K562 (cell line): ENCODE measurements at regions not wholly inside any gene's neighbourhood (a gene's known extent, or its start where the extent isn't known, plus 50 kb on each side); places are given as distances from the start of the nearest gene placed in this dataset.

Experiments used
- ATAC-seq: fragments of 200-7000 bp; cut with Tn5 transposase; 3 replicates; pipeline ENCODE4 v1.9.1; 2020; ENCODE audit warnings: moderate library complexity
- BruUV-seq: library from RNA; stranded (reverse); fragments of 400-500 nt; replicated peaks from 2 replicates; lab custom pipeline; 2021; lab: Mats Ljungman, UMichigan
- CTCF ChIA-PET: fragments of 300-600 bp; formaldehyde crosslinking; extraction: SDS; loops from one replicate; lab custom pipeline; 2021; ENCODE audit warnings: low intra/inter-chr PET ratio; lab: Yijun Ruan, JAX
- POLR2A ChIA-PET: fragments of 300-600, 350-650 bp; sonication (Branson Sonifier 250); formaldehyde crosslinking; extraction: SDS; loops from one replicate; lab custom pipeline; 2021; ENCODE audit warnings: antibody characterized with exemption, inconsistent platforms; lab: Yijun Ruan, JAX
- DNase-seq, 4 experiments: peaks; one replicate each; pipeline versions ENCODE4 v3.0.0 to v3.0.0-alpha.2; 2011 to 2018; ENCODE audit warnings: low spot score in 3 of 4, mixed read lengths in 3 of 4; ENCODE audit errors: extremely low read depth in 1 of 4
- FAIRE-seq: peaks from 2 replicates; lab custom pipeline; 2011; peaks lifted over from hg19 to GRCh38; lab: Jason Lieb, UNC
- H2AFZ ChIP-seq: 2 replicates; pipeline ENCODE4 v1.6.0; 2011; ENCODE audit warnings: low read depth, low read length, control low read depth, inconsistent platforms
- H3K27ac ChIP-seq: fragments of 200-600 bp; 3 replicates; pipeline ENCODE4 v1.8.0; 2011; ENCODE audit warnings: low read depth, mild to moderate bottlenecking, control low read depth, inconsistent platforms, low read length, moderate library complexity, mixed read lengths; ENCODE audit errors: extremely low read depth
- H3K27me3 ChIP-seq, 2 experiments: fragments of 300-600 bp in 1 of 2; 2 replicates in 1 of 2; 3 replicates in 1 of 2; pipeline versions ENCODE4 v1.6.0 to v1.8.0; 2011; ENCODE audit warnings: inconsistent platforms in 2 of 2, low read length in 2 of 2, mild to moderate bottlenecking in 1 of 2, mixed read lengths in 1 of 2, moderate library complexity in 1 of 2; ENCODE audit not compliant: control insufficient read depth in 2 of 2, insufficient read depth in 2 of 2
- H3K36me3 ChIP-seq: fragments of 300-600 bp; 3 replicates; pipeline ENCODE4 v1.8.0; 2011; ENCODE audit warnings: mild to moderate bottlenecking, low read length, inconsistent platforms; ENCODE audit not compliant: control insufficient read depth, insufficient read depth
- H3K4me1 ChIP-seq, 2 experiments: fragments of 200-600 bp in 1 of 2; replicated peaks in 1 of 2; 2 replicates in 1 of 2; 3 replicates in 1 of 2; pipeline versions ENCODE4 v1.5.1 to v1.8.0; 2011; ENCODE audit warnings: inconsistent platforms in 2 of 2, low read length in 2 of 2, mild to moderate bottlenecking in 1 of 2, mixed read lengths in 1 of 2, moderate library complexity in 1 of 2; ENCODE audit not compliant: control insufficient read depth in 2 of 2, insufficient read depth in 2 of 2
- H3K4me2 ChIP-seq: 2 replicates; pipeline ENCODE4 v1.6.1; 2011; ENCODE audit warnings: low read length, control low read depth, inconsistent platforms, mixed read lengths; ENCODE audit not compliant: insufficient read depth
- H3K4me3 ChIP-seq: fragments of 200-600 bp; sonication (generic), shearing (Covaris generic); 2 replicates; pipeline ENCODE4 v1.5.1; 2016; ENCODE audit warnings: control low read depth, inconsistent platforms
- H3K79me2 ChIP-seq: fragments of 200-600 bp; 3 replicates; pipeline ENCODE4 v1.8.0; 2011; ENCODE audit warnings: low read length, inconsistent platforms; ENCODE audit not compliant: control insufficient read depth, insufficient read depth
- H3K9ac ChIP-seq, 2 experiments: 2 replicates each; pipeline versions ENCODE4 v1.6.0 to v1.6.1; 2011; ENCODE audit warnings: low read depth in 2 of 2, low read length in 2 of 2, control low read depth in 1 of 2, inconsistent platforms in 1 of 2, mild to moderate bottlenecking in 1 of 2, mixed read lengths in 1 of 2; ENCODE audit not compliant: insufficient read depth in 1 of 2
- H3K9me1 ChIP-seq: one replicate; pipeline ENCODE4 v1.6.0; 2011; ENCODE audit warnings: inconsistent platforms, mild to moderate bottlenecking, low read length, moderate library complexity; ENCODE audit not compliant: control insufficient read depth, insufficient read depth
- H3K9me3 ChIP-seq: replicated peaks from 2 replicates; pipeline ENCODE4 v1.5.1; 2011; ENCODE audit warnings: low read depth, low read length, inconsistent platforms; ENCODE audit not compliant: control insufficient read depth, insufficient read depth
- H4K20me1 ChIP-seq: replicated peaks from 2 replicates; pipeline ENCODE4 v1.6.1; 2011; ENCODE audit warnings: low read length, inconsistent platforms, mixed read lengths; ENCODE audit not compliant: control insufficient read depth, insufficient read depth
- ASH1L ChIP-seq: fragments of 450-650 bp; IDR thresholded peaks from 2 replicates; pipeline ENCODE4 v1.6.1; 2018; ENCODE audit warnings: borderline replicate concordance, mild to moderate bottlenecking, low read depth; ENCODE audit not compliant: partially characterized antibody
- BRD4 ChIP-seq: fragments of 200-600 bp; sonication (generic); IDR thresholded peaks from 2 replicates; pipeline ENCODE4 v1.6.1; 2017; ENCODE audit warnings: inconsistent platforms
- CBFA2T3 ChIP-seq: fragments of 450-650 bp; IDR thresholded peaks from 2 replicates; pipeline ENCODE4 v1.6.1; 2017
- MNT ChIP-seq, 2 experiments: fragments of 450-650 bp; conservative IDR thresholded peaks; 2 replicates each; pipeline ENCODE4 v1.6.1; 2017; ENCODE audit warnings: mild to moderate bottlenecking in 2 of 2, moderate library complexity in 2 of 2
- NFIC ChIP-seq: fragments of 450-650 bp; IDR thresholded peaks from 2 replicates; pipeline ENCODE4 v1.6.1; 2017; ENCODE audit warnings: mild to moderate bottlenecking, inconsistent platforms
- TBP ChIP-seq: optimal IDR thresholded peaks from 2 replicates; pipeline ENCODE3; 2011; ENCODE audit warnings: low read depth, low read length, improper control_type of control experiment
- VEZF1 ChIP-seq: fragments of 200-800 bp; sonication (Bioruptor generic); IDR thresholded peaks from 2 replicates; pipeline ENCODE4 v1.6.1; 2017; ENCODE audit warnings: missing genetic modification characterization, missing compliant biosample characterization
- YY1 ChIP-seq, 3 experiments: IDR thresholded peaks; 2 replicates each; pipeline ENCODE4 v1.6.1; 2011; ENCODE audit warnings: low read length in 2 of 3, mild to moderate bottlenecking in 2 of 3, moderate library complexity in 2 of 3, borderline replicate concordance in 1 of 3, control low read depth in 1 of 3, low read depth in 1 of 3; ENCODE audit not compliant: insufficient read depth in 3 of 3, insufficient replicate concordance in 2 of 3, control insufficient read depth in 1 of 3, insufficient read length in 1 of 3; ENCODE audit errors: extremely low read depth in 1 of 3
- ZBTB11 ChIP-seq, 3 experiments: fragments of 200-800 bp in 1 of 3; fragments of 250-450 bp in 1 of 3; fragments of 450-650 bp in 1 of 3; sonication (Bioruptor Pico) in 1 of 3; sonication (Bioruptor generic) in 1 of 3; formaldehyde crosslinking in 1 of 3; IDR thresholded peaks; 2 replicates each; pipeline versions ENCODE4 v1.6.1 to v1.8.0; 2016 to 2022; ENCODE audit warnings: mild to moderate bottlenecking in 2 of 3, missing genetic modification characterization in 2 of 3, missing compliant biosample characterization in 1 of 3, moderate library complexity in 1 of 3
- ZBTB49 ChIP-seq: sonication (generic); formaldehyde crosslinking; IDR thresholded peaks from 2 replicates; pipeline ENCODE4 v1.8.0; 2022; ENCODE audit warnings: missing genetic modification reagents, mild to moderate bottlenecking, borderline replicate concordance
- WGBS: fragments of 100-300 bp; shearing (Covaris generic); methylation state at CpG from one replicate; pipeline ENCODE4 v1.1.6; 2016; ENCODE audit warnings: low coverage, mixed read lengths; ENCODE audit not compliant: insufficient coverage; ENCODE audit errors: missing lambda C conversion rate; 5-methylcytosine and 5-hydroxymethylcytosine counted together
- in situ Hi-C: fragments of 300-500 bp; cut with MboI; formaldehyde crosslinking; loops from 4 replicates; pipeline ENCODE4 v1.15.0; 2018; ENCODE audit warnings: inconsistent platforms, mixed read lengths
- intact Hi-C: fragments of 100-400 bp; cut with micrococcal nuclease; formaldehyde crosslinking; loops from 2 replicates; pipeline ENCODE4 v1.14.2; 2022

GRCh38 chr5:29982457-29982856 is 1211.0 kb upstream of the CDH6 start (continued):
- no peak for TF ChIP-seq BRD4
- TF ChIP-seq MNT (conservative IDR thresholded peaks at IDR 0.05): no peak
- peak in 1 of 3 experiments; percentile 18 for TF ChIP-seq YY1 (IDR thresholded peaks at IDR 0.05; ENCODE audit: borderline replicate concordance in 1 of 3, control insufficient read depth in 1 of 3, extremely low read depth in 1 of 3, insufficient read depth in 3 of 3, insufficient read length in 1 of 3, insufficient replicate concordance in 2 of 3, low read depth in 1 of 3, low read length in 2 of 3)

GRCh38 chr5:29972597-29972996 is 1220.9 kb upstream of the CDH6 start:
- in situ Hi-C loops (no loop called here), intact Hi-C loops (no loop called here)
- no TSS peak for BruUV-seq
- ATAC-seq (peak; percentile 47), DNase-seq (peak; percentile 14 to 56 (median 25)), FAIRE-seq (no peak)
- no peak overlapping the region for H3K4me2 ChIP-seq
- H2AFZ ChIP-seq: peak overlapping the region; percentile 58
- no peaks in the 10 kb centered on the region for H3K27me3 ChIP-seq
- H3K36me3 ChIP-seq: no peaks in the 10 kb centered on the region; the same call in 2 of the 3 replicates
- H3K9me3 ChIP-seq: no peaks in the 10 kb centered on the region
- no peaks in the 10 kb centered on the region for H3K79me2 ChIP-seq
- CTCF ChIA-PET: no interaction called here
- H4K20me1 ChIP-seq: no peaks in the 10 kb centered on the region
- 5% methylated on average over 3 of the region's 3 CpGs for WGBS
- peaks cover 0 to 4% of the 10 kb centered on the region in 2 experiments; a peak in 1 of 5 replicates for H3K4me1 ChIP-seq
- POLR2A ChIA-PET: interaction anchor here (0.7 kb wide), 1 partner anchor 9 kb away, joined by 3 read pairs; no protein-coding TSS in a partner anchor
- H3K27ac ChIP-seq: peak overlapping the region; percentile 59; the same call in 2 of the 3 replicates
- peak overlapping the region in 1 of 2 experiments; percentile 22; a peak in 1 of 4 replicates for H3K9ac ChIP-seq
- H3K9me1 ChIP-seq: no peaks in the 10 kb centered on the region
- no peak overlapping the region for H3K4me3 ChIP-seq
- TF ChIP-seq VEZF1 (CRISPR knock-in tag) (peak; percentile 32; the same call in 1 of the 2 replicates), ZBTB49 (CRISPR knock-in tag) (no peak), CBFA2T3 (0 out of 2 replicates have a peak, but pooled peaks have one; percentile 5), NFIC (peak; percentile 94), TBP (peak; percentile 63), ZBTB11 (CRISPR knock-in tag; IDR thresholded peaks at IDR 0.05) (no peak), ASH1L (no peak)
